Activated T-cell treated with anti-CD3 and anti-CD28 coated beads, Interleukin-2, amount 50 U/mL, for 24 hours (primary cell): ENCODE measurements at regions not wholly inside any gene's neighbourhood (a gene's known extent, or its start where the extent isn't known, plus 50 kb on each side); places are given as distances from the start of the nearest gene placed in this dataset.
"Not testable (repeated sequence)": the region's sequence is repeated elsewhere in the genome, so short reads cannot be mapped to it uniquely, and the experiment has no call there.

ENCODE experiments used
- DNase-seq: peaks from one replicate; pipeline ENCODE4 v3.0.0-alpha.2; 2020
- H3K27ac Mint-ChIP-seq: 2 replicates; pipeline ENCODE4 v1.8.0; 2020; ENCODE audit warnings: mild to moderate bottlenecking, mixed read lengths
- H3K27me3 Mint-ChIP-seq: 2 replicates; pipeline ENCODE4 v1.8.0; 2020; ENCODE audit warnings: mixed read lengths
- H3K36me3 Mint-ChIP-seq: 2 replicates; pipeline ENCODE4 v1.8.0; 2020; ENCODE audit warnings: low read depth, mixed read lengths
- H3K4me1 Mint-ChIP-seq: 2 replicates; pipeline ENCODE4 v1.8.0; 2020; ENCODE audit warnings: low read depth, mixed read lengths
- H3K4me3 Mint-ChIP-seq: 2 replicates; pipeline ENCODE4 v1.8.0; 2020; ENCODE audit warnings: mild to moderate bottlenecking, moderate library complexity, mixed read lengths
- H3K9me3 Mint-ChIP-seq: 2 replicates; pipeline ENCODE4 v1.8.0; 2020; ENCODE audit warnings: mixed read lengths

- Mint-ChIP-seq H3K4me3 (no peak overlapping the region), H3K27me3 (peaks cover 21% of the 10 kb centered on the region), H3K27ac (no peak overlapping the region), H3K36me3 (no peaks in the 10 kb centered on the region), H3K4me1 (no peaks in the 10 kb centered on the region), H3K9me3 (no peaks in the 10 kb centered on the region)
- DNase-seq, result no peak
Observed at GRCh38 chr20:48411245-48411644, 416.6 kb downstream of the PREX1 start.

DNA sequence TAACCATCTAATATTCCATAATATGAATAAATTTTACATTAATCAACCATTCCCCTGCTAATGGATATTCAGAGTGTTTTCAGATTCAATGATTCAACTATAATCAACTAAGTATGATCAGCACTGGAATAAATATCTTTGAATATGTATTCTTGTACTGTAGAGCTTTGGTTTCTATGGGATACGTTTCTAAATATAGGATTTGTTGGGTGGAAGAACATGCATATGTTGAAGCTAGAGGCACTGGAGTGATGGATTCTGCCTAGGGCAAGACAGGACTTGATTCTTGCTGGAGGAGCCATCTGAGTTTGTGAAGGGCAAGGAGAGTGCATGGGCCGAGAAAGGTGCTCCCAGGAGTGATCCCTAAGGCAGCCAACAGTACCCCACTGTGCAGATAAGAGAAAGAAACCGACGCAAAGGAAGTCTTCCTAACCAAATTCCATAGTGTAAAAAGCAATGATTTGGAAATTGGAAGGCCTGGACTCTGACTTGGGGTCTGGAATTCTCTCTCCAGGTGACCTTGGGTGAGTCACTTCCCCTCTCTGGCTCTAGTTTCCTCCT is 418.7 kb downstream of the PREX1 start:
- Mint-ChIP-seq H3K4me3 (no peak overlapping the region), H3K27me3 (peaks cover 18% of the 10 kb centered on the region), H3K36me3 (no peaks in the 10 kb centered on the region), H3K9me3 (no peaks in the 10 kb centered on the region), H3K4me1 (peaks cover 2% of the 10 kb centered on the region), H3K27ac (no peak overlapping the region)
- DNase-seq, result no peak

DNA sequence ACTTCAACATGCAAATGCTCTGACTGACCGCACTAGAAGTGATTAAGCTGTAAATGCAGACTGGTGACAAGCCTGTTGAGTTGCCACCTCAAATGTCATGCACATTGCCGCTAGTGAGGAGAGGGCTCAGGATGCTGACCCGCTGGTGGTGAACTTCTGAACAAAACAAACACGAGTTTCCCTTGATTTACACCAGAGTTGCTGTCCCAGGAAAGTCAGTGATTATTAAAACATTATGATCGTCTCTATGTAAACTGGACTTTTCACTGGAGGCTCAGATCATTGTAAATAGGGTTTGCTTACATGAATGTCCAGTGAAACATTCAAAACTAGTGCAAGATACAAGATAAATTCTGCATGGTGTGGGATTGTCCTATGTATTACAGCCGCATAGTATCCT is 420.1 kb downstream of the PREX1 start:
- no peak overlapping the region for H3K4me3 Mint-ChIP-seq
- H3K27me3 Mint-ChIP-seq, result peaks cover 18% of the 10 kb centered on the region
- H3K4me1 Mint-ChIP-seq, result peaks cover 2% of the 10 kb centered on the region
- no peak for DNase-seq
- H3K36me3 Mint-ChIP-seq, result no peaks in the 10 kb centered on the region
- no peak overlapping the region for H3K27ac Mint-ChIP-seq
- H3K9me3 Mint-ChIP-seq, result no peaks in the 10 kb centered on the region

DNA sequence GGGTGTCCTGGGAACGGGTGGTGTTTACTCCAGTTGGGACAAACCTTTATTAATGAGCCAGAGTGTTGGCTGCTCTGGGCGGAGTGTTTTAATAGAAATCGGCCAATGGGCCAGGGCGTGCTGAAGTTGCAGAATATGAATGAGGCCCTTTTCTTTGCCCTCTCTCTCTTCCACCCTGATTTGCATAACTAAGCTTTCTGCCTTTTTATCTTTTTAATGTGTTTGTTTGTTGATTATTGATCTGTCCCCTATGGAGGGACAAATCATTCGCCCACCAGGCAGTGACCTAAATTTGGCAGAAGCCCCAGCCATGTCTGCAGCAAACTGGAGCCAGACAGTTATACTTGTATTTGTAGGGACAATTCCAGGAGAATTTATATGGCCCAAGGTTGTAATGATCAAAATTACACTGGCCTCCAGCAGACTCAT is 420.9 kb downstream of the PREX1 start:
- Mint-ChIP-seq H3K4me1 (peaks cover 2% of the 10 kb centered on the region), H3K9me3 (no peaks in the 10 kb centered on the region), H3K27ac (no peak overlapping the region), H3K36me3 (no peaks in the 10 kb centered on the region), H3K4me3 (no peak overlapping the region), H3K27me3 (peaks cover 18% of the 10 kb centered on the region)
- no peak for DNase-seq

- H3K36me3 Mint-ChIP-seq, result no peaks in the 10 kb centered on the region
- no peak for DNase-seq
- no peak overlapping the region for H3K27ac Mint-ChIP-seq
- H3K27me3 Mint-ChIP-seq, result peaks cover 18% of the 10 kb centered on the region
- no peak overlapping the region for H3K4me3 Mint-ChIP-seq
- H3K9me3 Mint-ChIP-seq, result no peaks in the 10 kb centered on the region
- peaks cover 2% of the 10 kb centered on the region for H3K4me1 Mint-ChIP-seq
Observed at GRCh38 chr20:48406498-48406897, 421.3 kb downstream of the PREX1 start.

GRCh38 chr20:48405909-48406308 is 421.9 kb downstream of the PREX1 start:
- no peak overlapping the region for H3K27ac Mint-ChIP-seq
- no peak for DNase-seq

DNA sequence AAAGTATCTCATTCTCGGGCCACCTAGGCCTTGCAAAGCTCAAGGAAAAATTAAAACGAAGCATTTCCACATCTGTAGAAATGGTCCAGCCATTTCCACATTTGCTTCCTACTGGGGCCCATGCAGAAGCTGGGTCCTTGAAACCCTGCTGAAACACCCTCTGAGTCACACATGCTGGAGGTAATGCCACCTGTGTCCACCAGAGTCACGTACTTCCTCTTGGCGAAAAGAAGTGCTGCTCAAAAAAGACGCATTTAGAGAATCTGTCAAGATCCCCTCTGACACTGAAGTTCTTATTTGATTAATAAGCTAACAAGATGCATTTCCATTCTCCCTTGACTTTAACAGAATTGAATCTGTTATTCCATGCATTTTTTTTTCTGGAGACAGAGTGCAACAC is 423.2 kb downstream of the PREX1 start:
- Mint-ChIP-seq H3K27me3 (peaks cover 15% of the 10 kb centered on the region), H3K4me1 (peaks cover 2% of the 10 kb centered on the region), H3K27ac (no peak overlapping the region), H3K4me3 (no peak overlapping the region), H3K36me3 (no peaks in the 10 kb centered on the region), H3K9me3 (no peaks in the 10 kb centered on the region)
- no peak for DNase-seq

More at GRCh38 chr20:48405909-48406308, 421.9 kb downstream of the PREX1 start:
- H3K4me3 Mint-ChIP-seq, result no peak overlapping the region
- no peaks in the 10 kb centered on the region for H3K9me3 Mint-ChIP-seq
- peaks cover 19% of the 10 kb centered on the region for H3K27me3 Mint-ChIP-seq
- no peaks in the 10 kb centered on the region for H3K36me3 Mint-ChIP-seq
- H3K4me1 Mint-ChIP-seq, result peaks cover 2% of the 10 kb centered on the region

DNA sequence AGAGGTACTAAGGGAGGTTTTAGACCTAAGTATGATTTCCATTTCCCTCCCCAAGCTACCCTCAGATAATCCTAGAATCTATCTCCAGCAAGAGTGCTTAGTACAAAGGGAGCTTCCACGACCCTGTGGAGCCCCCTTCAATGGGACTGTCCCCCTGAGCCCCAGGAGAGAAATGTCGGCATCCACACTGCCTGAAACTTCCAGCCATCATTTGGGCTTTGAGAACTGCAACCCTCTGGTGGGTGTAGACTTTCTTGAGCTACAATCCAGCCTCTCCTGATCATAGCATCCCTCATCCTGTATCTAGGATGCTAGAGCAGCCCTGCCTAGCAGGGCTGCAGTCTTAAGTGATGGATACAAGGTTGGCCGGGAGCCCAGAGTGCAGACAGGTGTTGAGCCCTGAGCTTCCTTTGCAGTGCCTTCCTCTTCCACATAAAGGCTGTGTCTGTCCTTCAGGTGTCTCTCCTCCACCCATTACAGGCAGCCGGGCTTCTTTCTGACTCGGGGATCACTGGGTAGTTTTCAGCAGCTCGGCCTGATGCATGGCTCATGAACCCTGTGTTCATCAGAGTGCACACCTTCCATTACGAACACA is 424.5 kb downstream of the PREX1 start:
- no peak overlapping the region for H3K27ac Mint-ChIP-seq
- peaks cover 14% of the 10 kb centered on the region for H3K27me3 Mint-ChIP-seq
- peaks cover 2% of the 10 kb centered on the region for H3K4me1 Mint-ChIP-seq
- H3K4me3 Mint-ChIP-seq, result no peak overlapping the region
- H3K9me3 Mint-ChIP-seq, result no peaks in the 10 kb centered on the region
- no peaks in the 10 kb centered on the region for H3K36me3 Mint-ChIP-seq
- no peak for DNase-seq

DNA sequence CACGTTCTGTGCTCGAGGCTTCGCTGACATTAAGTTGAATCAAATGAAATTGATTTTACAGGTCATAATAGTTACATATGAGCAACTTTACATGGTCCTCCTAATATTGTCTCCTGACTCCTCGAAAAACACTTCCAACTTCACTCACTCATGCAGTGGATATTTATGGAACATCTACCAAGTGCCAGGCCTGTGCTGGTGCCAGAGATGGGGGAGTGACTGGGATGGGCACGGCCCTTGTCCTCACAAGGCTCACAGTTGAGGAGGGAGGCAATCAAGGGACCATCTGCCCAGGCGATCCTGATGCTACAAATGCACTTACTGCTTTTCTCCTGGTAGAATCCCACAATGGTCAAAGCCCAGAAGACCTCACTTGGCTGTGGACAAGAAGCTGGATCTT is 426.4 kb downstream of the PREX1 start:
- Mint-ChIP-seq H3K27ac (no peak overlapping the region), H3K9me3 (no peaks in the 10 kb centered on the region), H3K27me3 (peaks cover 12% of the 10 kb centered on the region), H3K36me3 (no peaks in the 10 kb centered on the region), H3K4me3 (no peak overlapping the region), H3K4me1 (peaks cover 2% of the 10 kb centered on the region)
- no peak for DNase-seq

DNA sequence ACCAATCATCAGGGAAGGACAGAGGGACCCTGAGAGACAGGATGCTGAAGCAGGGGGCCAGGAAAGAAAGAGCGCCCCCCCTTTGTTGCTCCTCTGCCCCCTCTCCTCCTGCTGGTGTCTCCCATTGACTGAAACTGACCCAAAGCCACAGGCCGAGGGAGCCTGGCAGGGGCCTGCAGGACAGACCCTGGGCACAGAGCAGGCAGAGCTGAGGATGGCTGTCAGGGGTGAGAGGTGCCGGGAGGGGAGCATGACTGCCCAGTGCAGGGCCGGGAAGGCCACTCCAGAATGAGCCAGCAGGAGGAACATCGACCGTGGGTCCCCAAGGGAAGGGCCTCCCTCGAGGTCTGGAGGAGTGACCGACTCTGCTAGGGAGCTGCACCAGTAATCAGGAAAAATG is 427.8 kb downstream of the PREX1 start:
- H3K4me1 Mint-ChIP-seq, result no peaks in the 10 kb centered on the region
- H3K4me3 Mint-ChIP-seq, result no peak overlapping the region
- H3K27me3 Mint-ChIP-seq, result peaks cover 10% of the 10 kb centered on the region
- DNase-seq, result no peak
- no peaks in the 10 kb centered on the region for H3K36me3 Mint-ChIP-seq
- H3K9me3 Mint-ChIP-seq, result no peaks in the 10 kb centered on the region
- no peak overlapping the region for H3K27ac Mint-ChIP-seq

DNA sequence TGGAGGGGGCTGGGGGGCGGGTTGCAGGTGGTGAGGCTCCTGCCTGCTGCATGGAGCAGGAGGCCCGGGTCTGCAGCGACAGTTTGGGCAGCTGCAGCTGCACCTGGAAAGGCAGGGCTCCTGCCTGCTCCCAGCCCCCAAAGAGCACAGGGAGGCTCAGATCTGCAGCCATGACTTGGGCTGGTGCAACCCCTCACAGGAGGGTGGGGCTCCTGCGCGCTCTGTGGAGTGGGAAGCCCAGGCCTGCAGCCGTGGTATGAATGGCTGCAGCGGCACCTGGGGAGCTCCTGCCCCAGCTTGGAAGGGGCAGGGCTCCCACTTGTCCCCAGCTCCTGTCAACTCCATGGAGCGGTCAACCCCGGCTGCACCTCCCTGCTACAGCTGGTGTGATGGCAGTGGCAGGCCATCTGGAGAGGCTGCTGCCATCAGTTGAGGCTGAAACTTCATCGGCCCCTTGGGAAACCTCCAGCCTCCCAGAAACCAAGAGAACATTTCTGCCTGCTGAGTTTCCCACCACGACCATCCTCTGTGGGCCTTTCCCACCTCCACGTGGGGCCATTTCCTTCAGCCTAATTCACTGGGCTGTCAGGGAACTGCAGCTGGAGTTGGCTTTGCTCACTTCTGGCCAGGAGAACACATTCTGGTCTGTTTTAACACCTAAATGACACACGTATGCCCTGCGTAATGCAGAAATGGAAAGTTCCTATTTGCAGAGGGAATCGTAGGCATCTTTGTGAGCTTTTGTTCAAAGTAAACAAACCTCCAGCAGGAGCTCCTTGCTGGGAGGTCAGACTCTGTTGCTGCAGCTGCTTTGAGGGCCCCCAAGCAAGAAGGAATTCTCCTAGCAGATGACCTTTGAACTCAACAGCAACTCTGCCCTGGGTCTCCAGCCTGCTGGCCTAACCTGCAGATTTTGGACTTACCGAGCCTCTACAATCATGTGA is 429.0 kb downstream of the PREX1 start:
- Mint-ChIP-seq H3K27ac (no peak overlapping the region), H3K36me3 (no peaks in the 10 kb centered on the region), H3K4me3 (no peak overlapping the region), H3K4me1 (no peaks in the 10 kb centered on the region), H3K27me3 (peaks cover 10% of the 10 kb centered on the region), H3K9me3 (no peaks in the 10 kb centered on the region)
- no peak for DNase-seq

- DNase-seq, H3K4me1 Mint-ChIP-seq, H3K27me3 Mint-ChIP-seq, H3K27ac Mint-ChIP-seq, H3K9me3 Mint-ChIP-seq, H3K4me3 Mint-ChIP-seq, H3K36me3 Mint-ChIP-seq: not testable (repeated sequence)
Observed at GRCh38 chr20:48396981-48397861, 430.6 kb downstream of the PREX1 start.

GRCh38 chr20:48395816-48396546 is 431.8 kb downstream of the PREX1 start:
- DNase-seq, result no peak

More at GRCh38 chr20:48395816-48396546, 431.8 kb downstream of the PREX1 start:
- Mint-ChIP-seq H3K27ac (no peak overlapping the region), H3K27me3 (peaks cover 5% of the 10 kb centered on the region), H3K4me3 (no peak overlapping the region), H3K36me3 (no peaks in the 10 kb centered on the region), H3K9me3 (peaks cover 11% of the 10 kb centered on the region), H3K4me1 (no peaks in the 10 kb centered on the region)
